Thoracic aorta (tissue), 2 donors: ENCODE measurements at regions not wholly inside any gene's neighbourhood (a gene's known extent, or its start where the extent isn't known, plus 50 kb on each side); places are given as distances from the start of the nearest gene placed in this dataset.
"Not testable (repeated sequence)": the region's sequence is repeated elsewhere in the genome, so short reads cannot be mapped to it uniquely, and the experiment has no call there.

Experiments
- ATAC-seq: fragments of 150-250 bp; one replicate; pipeline ENCODE4 v1.8.0; 2017; ENCODE audit warnings: low read depth; ENCODE audit not compliant: insufficient number of reproducible peaks, low FRiP score
- DNase-seq: peaks from one replicate; pipeline ENCODE4 v3.0.0-alpha.2; 2020; ENCODE audit warnings: low spot score
- H3K27ac ChIP-seq, 2 donors: fragments of 200-600 bp; sonication (generic); 1 replicate in 1 of 2; 2 replicates in 1 of 2; pipeline ENCODE4 v1.5.1; 2016; ENCODE audit warnings: mild to moderate bottlenecking in 2 of 2, moderate library complexity in 2 of 2
- H3K27me3 ChIP-seq: fragments of 200-600 bp; sonication (generic); replicated peaks from 2 replicates; pipeline ENCODE4 v1.6.0; 2016; ENCODE audit warnings: mild to moderate bottlenecking; ENCODE audit not compliant: insufficient read depth
- H3K36me3 ChIP-seq: fragments of 200-600 bp; sonication (generic); one replicate; pipeline ENCODE4 v1.5.1; 2016
- H3K4me1 ChIP-seq, 2 donors: fragments of 200-600 bp; sonication (generic); 1 replicate in 1 of 2; 2 replicates in 1 of 2; pipeline versions ENCODE4 v1.5.1 to v1.6.0; 2016; ENCODE audit warnings: low read depth in 2 of 2, mild to moderate bottlenecking in 1 of 2; ENCODE audit not compliant: control insufficient read depth in 1 of 2
- H3K4me3 ChIP-seq: fragments of 200-600 bp; sonication (generic); 2 replicates; pipeline ENCODE4 v1.5.1; 2016; ENCODE audit warnings: mild to moderate bottlenecking
- H3K9me3 ChIP-seq: fragments of 200-600 bp; sonication (generic); 2 replicates; pipeline ENCODE4 v1.5.1; 2016
- CTCF ChIP-seq: fragments of 200-600 bp; sonication (generic); IDR thresholded peaks from one replicate; pipeline ENCODE4 v1.5.1; 2019; ENCODE audit warnings: antibody characterized with exemption

DNA sequence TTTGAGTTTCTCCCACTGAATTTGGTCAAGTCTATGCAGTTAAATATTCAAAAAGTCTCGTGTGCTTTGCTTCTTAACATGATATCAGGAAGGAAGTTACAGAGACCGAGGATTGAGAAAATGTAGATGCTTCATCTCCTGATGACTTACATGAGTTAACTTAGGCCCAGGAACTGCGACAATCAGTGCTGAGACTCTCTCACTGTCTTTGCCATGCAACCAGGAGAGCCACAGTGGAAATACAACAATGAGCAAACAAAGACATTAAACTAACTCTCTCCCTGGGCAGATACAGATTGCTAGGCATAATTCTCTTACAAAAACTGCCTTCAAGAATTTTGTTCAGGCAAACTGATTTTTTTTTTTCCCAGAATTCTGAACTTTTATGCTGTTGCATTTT is 440.6 kb upstream of the EPHA7 start:
- DNase-seq (no peak), ATAC-seq (no peak)
- no peaks in the 10 kb centered on the region for H3K36me3 ChIP-seq

GRCh38 chr6:93858213-93858612 is 438.9 kb upstream of the EPHA7 start:
- H3K27ac ChIP-seq = no peak overlapping the region
- H3K4me3 ChIP-seq = no peak overlapping the region
- DNase-seq (no peak), ATAC-seq (no peak)
- H3K9me3 ChIP-seq = no peaks in the 10 kb centered on the region
- no peaks in the 10 kb centered on the region for H3K36me3 ChIP-seq
- no peaks in the 10 kb centered on the region for H3K27me3 ChIP-seq
- H3K4me1 ChIP-seq = no peaks in the 10 kb centered on the region
- TF ChIP-seq CTCF = no peak

More for the DNA sequence above, 440.6 kb upstream of the EPHA7 start:
- H3K4me1 ChIP-seq = no peaks in the 10 kb centered on the region
- TF ChIP-seq CTCF = no peak
- no peak overlapping the region for H3K4me3 ChIP-seq
- H3K27me3 ChIP-seq = no peaks in the 10 kb centered on the region
- H3K27ac ChIP-seq = no peak overlapping the region
- no peaks in the 10 kb centered on the region for H3K9me3 ChIP-seq

DNA sequence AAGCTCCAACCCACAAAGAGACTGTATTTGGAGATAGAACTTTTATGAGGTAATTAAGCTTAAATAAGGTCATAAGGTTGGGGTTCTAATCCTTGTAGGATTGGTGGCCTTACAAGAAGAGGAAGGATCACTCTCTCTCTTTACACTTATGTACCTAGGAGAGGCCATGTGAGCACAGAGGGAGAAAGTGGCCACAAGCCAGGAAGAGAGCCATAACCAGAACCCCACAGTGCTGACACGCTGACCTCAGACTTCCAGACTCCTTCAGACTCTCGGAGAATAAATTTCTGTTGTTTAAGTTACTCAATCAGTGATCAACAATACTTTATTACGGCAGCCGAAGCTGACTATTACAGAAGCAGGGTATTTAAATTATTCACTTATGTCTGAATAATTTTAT is 430.5 kb upstream of the EPHA7 start:
- no peak for ATAC-seq
- no peaks in the 10 kb centered on the region for H3K4me1 ChIP-seq
- no peak overlapping the region for H3K4me3 ChIP-seq
- no peaks in the 10 kb centered on the region for H3K9me3 ChIP-seq
- H3K27ac ChIP-seq = no peak overlapping the region
- TF ChIP-seq CTCF = no peak
- H3K36me3 ChIP-seq = no peaks in the 10 kb centered on the region
- no peaks in the 10 kb centered on the region for H3K27me3 ChIP-seq
- no peak for DNase-seq

GRCh38 chr6:93848031-93848742 is 428.8 kb upstream of the EPHA7 start:
- Histone ChIP-seq H3K4me1 (no peaks in the 10 kb centered on the region), H3K4me3 (no peak overlapping the region), H3K36me3 (no peaks in the 10 kb centered on the region), H3K27ac (no peak overlapping the region), H3K27me3 (no peaks in the 10 kb centered on the region), H3K9me3 (no peaks in the 10 kb centered on the region)
- no peak for TF ChIP-seq CTCF
- DNase-seq = no peak
- no peak for ATAC-seq

DNA sequence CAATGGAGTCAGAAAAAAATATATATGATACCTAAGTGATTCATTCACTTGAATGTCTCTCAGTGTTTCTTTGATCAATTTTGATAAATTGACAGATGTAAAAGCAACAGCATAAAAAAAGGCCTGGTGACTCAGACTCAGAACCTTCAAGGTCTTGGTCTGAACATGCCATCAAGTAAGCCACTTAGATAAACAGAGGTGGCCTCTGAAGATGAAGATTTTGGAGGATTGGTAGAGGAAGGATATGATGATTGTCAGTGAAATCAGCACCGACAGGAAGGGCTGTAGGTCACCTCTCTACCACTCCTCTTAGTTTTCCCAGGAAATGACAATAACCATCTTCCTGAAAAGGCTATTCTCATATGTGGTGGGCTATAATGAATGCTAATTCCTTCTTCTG is 422.8 kb upstream of the EPHA7 start:
- Histone ChIP-seq H3K9me3 (no peaks in the 10 kb centered on the region), H3K36me3 (no peaks in the 10 kb centered on the region), H3K4me3 (no peak overlapping the region), H3K4me1 (no peaks in the 10 kb centered on the region), H3K27me3 (no peaks in the 10 kb centered on the region), H3K27ac (no peak overlapping the region)
- no peak for TF ChIP-seq CTCF
- no peak for DNase-seq
- no peak for ATAC-seq

DNA sequence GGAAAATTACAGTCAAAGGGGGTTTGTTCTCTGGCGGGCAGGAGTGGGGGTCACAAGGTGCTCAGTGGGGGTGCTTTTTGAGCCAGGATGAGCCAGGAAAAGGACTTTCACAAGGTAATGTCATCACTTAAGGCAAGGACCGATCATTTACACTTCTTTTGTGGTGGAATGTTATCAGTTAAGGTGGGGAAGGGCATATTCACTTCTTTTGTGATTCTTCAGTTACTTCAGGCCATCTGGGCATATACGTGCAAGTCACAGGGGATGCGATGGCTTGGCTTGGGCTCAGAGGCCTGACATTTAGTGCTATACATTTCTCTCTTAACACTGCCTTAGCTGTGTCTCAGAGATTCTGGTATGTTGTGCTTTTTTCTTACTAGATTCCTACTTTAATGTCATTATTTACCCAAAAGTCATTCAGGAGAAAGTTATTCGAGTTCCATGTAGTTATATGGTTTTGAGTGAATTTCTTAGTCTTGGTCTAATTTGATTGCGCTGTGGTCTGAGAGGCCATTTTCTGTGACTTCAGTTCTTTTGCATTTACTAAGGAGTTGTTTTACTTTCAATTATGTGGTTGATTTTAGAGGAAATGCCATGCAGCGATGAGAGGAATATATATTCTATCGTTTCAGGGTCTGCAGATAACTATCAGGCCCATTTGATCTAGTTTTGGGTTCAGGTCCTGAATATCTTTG is 416.2 kb upstream of the EPHA7 start:
- not testable (repeated sequence) for H3K36me3 ChIP-seq, ATAC-seq, H3K27me3 ChIP-seq, H3K4me1 ChIP-seq, DNase-seq, H3K9me3 ChIP-seq, H3K4me3 ChIP-seq, H3K27ac ChIP-seq

- not testable (repeated sequence) for H3K4me3 ChIP-seq, DNase-seq, H3K4me1 ChIP-seq, H3K27ac ChIP-seq, ATAC-seq, H3K36me3 ChIP-seq, H3K27me3 ChIP-seq, H3K9me3 ChIP-seq
These were observed 415.7 kb upstream of the EPHA7 start for GRCh38 chr6:93835026-93835425.

DNA sequence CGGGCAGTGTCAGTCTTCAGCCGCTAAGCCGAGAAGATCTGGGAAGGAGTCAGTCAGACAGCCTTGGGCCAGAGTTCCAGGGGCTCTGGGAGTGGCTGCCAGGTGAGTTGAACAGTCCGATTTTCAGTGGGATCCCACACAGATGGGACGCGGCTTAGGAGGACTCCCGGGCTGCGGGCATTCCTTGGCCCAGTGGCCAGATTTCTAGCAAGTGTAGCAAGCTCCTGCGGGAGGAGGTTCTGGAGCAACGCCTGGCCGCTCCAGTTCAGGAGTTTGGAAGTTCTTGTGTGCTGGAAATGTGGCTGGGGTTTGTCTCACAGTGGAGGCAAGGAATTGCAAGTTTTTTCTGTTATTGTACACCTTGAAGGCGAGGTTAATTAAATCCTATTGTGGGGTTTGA is 414.0 kb upstream of the EPHA7 start:
- H3K4me3 ChIP-seq, H3K27ac ChIP-seq, H3K27me3 ChIP-seq, H3K36me3 ChIP-seq, H3K4me1 ChIP-seq, ATAC-seq, H3K9me3 ChIP-seq, DNase-seq: not testable (repeated sequence)
